ENCODE measurements at regions not wholly inside any gene's neighbourhood (a gene's known extent, or its start where the extent isn't known, plus 50 kb on each side); places are given as distances from the start of the nearest gene placed in this dataset.

GRCh38 chr20:3296261-3297078 lies 57.5 kb upstream of the SLC4A11 start:
- DNase-seq (ENCODE audit: low spot score) = no peak
- Histone ChIP-seq H3K9me3 (ENCODE audit: low read depth) (no peaks in the 10 kb centered on the region), H3K4me1 (ENCODE audit: insufficient read depth) (no peaks in the 10 kb centered on the region), H3K79me2 (no peaks in the 10 kb centered on the region), H3K4me3 (no peak overlapping the region), H3K4me2 (no peak overlapping the region), H3K9me2 (replicated peaks; ENCODE audit: insufficient read depth) (no peaks in the 10 kb centered on the region), H3K27ac (no peak overlapping the region), H4K20me1 (ENCODE audit: insufficient read depth, poor library complexity, severe bottlenecking) (no peaks in the 10 kb centered on the region), H2AFZ (no peak overlapping the region), H3K27me3 (no peaks in the 10 kb centered on the region), H3K36me3 (replicated peaks; ENCODE audit: insufficient read depth, low read depth) (no peaks in the 10 kb centered on the region)
- no peak for TF ChIP-seq CTCF (IDR thresholded peaks at IDR 0.05; ENCODE audit: poor library complexity)
- TF ChIP-seq EZH2 (IDR thresholded peaks at IDR 0.05; ENCODE audit: borderline replicate concordance) = no peak
- TF ChIP-seq EZH2phosphoT487 (IDR thresholded peaks at IDR 0.05; ENCODE audit: low read depth, severe bottlenecking, unreplicated experiment) = no peak
- WGBS (ENCODE audit: low lambda C conversion rate, missing lambda C conversion rate) = 96% methylated on average over 12 of the region's 12 CpGs
